ENCODE measurements at regions not wholly inside any gene's neighbourhood (a gene's known extent, or its start where the extent isn't known, plus 50 kb on each side); places are given as distances from the start of the nearest gene placed in this dataset.

DNA sequence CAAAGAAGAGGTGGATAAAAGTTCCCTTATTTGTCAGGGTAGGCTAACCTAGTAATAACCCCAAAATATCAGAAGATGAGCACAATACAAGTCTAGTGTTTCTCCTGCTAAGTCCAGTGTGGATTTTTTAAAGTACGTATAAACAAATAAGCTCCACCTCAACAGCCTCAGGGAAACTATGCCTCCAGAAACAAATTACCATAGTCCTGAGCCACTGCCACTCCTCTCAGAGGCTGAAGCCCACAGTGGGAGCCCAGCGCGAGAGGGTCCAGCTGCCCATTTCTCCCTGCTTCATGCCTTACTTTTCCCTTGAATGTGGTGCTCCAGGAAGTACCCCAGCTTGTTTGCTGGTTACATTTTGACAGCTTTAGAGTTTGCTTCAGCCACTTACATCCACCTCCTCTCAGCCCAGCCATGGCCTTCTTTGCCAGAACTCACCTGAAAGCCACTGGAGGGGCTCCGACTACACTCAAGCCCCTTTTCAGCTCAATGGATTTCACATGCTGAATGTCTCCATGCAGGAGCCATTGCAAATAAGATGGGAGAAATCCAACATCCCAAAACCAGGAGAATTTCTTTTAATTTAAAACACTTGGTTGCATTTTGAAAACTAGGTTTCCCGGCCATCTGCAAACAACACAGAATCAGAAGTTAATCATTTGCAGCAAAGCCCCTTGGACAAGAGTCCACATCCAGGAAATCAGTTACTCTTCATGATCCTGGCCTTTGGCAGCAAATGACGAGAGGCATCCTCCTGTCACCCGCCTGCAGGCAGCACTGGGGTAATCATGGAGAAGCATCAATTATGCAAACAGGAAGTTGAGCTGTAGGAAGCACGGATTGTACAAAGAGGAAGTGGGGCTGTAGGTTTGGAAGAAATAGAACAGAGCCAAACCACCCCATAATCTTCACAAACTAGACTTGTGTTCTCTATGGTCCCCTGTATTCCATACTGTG lies 138.1 kb downstream of the HERPUD2 start:
- H3K4me2 ChIP-seq (ENCODE audit: low read length) = no peak overlapping the region
- H3K27ac ChIP-seq (ENCODE audit: low read length) = no peak overlapping the region
- H3F3A ChIP-seq (ENCODE audit: insufficient read depth, low read length, poor library complexity, severe bottlenecking) = no peaks in the 10 kb centered on the region
- H4K20me1 ChIP-seq (ENCODE audit: insufficient read depth) = no peaks in the 10 kb centered on the region
- no peak for TF ChIP-seq EP300 (conservative IDR thresholded peaks at IDR 0.05; ENCODE audit: poor library complexity, severe bottlenecking)
- TF ChIP-seq, protein P1, sequence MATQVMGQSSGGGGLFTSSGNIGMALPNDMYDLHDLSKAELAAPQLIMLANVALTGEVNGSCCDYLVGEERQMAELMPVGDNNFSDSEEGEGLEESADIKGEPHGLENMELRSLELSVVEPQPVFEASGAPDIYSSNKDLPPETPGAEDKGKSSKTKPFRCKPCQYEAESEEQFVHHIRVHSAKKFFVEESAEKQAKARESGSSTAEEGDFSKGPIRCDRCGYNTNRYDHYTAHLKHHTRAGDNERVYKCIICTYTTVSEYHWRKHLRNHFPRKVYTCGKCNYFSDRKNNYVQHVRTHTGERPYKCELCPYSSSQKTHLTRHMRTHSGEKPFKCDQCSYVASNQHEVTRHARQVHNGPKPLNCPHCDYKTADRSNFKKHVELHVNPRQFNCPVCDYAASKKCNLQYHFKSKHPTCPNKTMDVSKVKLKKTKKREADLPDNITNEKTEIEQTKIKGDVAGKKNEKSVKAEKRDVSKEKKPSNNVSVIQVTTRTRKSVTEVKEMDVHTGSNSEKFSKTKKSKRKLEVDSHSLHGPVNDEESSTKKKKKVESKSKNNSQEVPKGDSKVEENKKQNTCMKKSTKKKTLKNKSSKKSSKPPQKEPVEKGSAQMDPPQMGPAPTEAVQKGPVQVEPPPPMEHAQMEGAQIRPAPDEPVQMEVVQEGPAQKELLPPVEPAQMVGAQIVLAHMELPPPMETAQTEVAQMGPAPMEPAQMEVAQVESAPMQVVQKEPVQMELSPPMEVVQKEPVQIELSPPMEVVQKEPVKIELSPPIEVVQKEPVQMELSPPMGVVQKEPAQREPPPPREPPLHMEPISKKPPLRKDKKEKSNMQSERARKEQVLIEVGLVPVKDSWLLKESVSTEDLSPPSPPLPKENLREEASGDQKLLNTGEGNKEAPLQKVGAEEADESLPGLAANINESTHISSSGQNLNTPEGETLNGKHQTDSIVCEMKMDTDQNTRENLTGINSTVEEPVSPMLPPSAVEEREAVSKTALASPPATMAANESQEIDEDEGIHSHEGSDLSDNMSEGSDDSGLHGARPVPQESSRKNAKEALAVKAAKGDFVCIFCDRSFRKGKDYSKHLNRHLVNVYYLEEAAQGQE (IDR thresholded peaks at IDR 0.05; ENCODE audit: borderline replicate concordance) = no peak
- no peak for TF ChIP-seq TAF1 (IDR thresholded peaks at IDR 0.05; ENCODE audit: low read depth)
- no peak for TF ChIP-seq RAD21 (conservative IDR thresholded peaks at IDR 0.05)
- TF ChIP-seq CTCF (IDR thresholded peaks at IDR 0.05; ENCODE audit: poor library complexity, severe bottlenecking) = no peak
- TF ChIP-seq EZH2 (IDR thresholded peaks at IDR 0.05; ENCODE audit: borderline replicate concordance, insufficient read depth, low read length, poor library complexity, severe bottlenecking) = no peak
- no peak for TF ChIP-seq SMC3 (conservative IDR thresholded peaks at IDR 0.05; ENCODE audit: poor library complexity)
- no peak for TF ChIP-seq MXI1 (conservative IDR thresholded peaks at IDR 0.05; ENCODE audit: poor library complexity, severe bottlenecking)
- TF ChIP-seq POLR2AphosphoS5 (IDR thresholded peaks at IDR 0.05) = no peak
- H3K4me3 ChIP-seq (ENCODE audit: low read length) = no peak overlapping the region
- H3K9me3 ChIP-seq (ENCODE audit: low read length) = no peaks in the 10 kb centered on the region
- no peaks in the 10 kb centered on the region for H3K27me3 ChIP-seq (ENCODE audit: insufficient read depth, low read depth, low read length)
- no peak overlapping the region for H2AFZ ChIP-seq (ENCODE audit: low read depth, low read length)
- no peaks in the 10 kb centered on the region for H3K36me3 ChIP-seq (ENCODE audit: insufficient read depth, low read length)
- H3K9ac ChIP-seq (ENCODE audit: low read length) = no peak overlapping the region
- no peaks in the 10 kb centered on the region for H3K79me2 ChIP-seq (replicated peaks; ENCODE audit: insufficient read depth, low read length)
- no peaks in the 10 kb centered on the region for H3K9me2 ChIP-seq (ENCODE audit: insufficient read depth, low read length)

DNA sequence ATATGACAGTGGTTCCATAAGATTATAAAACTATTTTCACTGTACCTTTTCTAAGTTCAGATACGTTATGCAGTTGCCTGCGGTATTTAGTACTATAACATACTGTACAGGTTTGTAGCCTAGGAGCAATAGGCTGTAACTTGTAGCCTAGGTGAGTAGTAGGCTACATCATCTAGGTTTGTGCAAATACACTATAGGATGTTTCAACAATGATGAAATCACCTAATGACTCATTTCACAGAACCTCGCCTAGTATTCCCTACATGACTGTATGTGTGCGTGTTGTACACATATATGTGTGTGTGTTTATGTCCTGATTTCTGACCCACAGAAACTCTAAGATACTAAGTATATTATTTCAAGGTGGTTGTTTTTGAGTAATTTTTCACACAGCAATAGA lies 139.0 kb downstream of the HERPUD2 start:
- Histone ChIP-seq H3K4me3 (ENCODE audit: low read length) (no peak overlapping the region), H3K9me3 (ENCODE audit: low read length) (no peaks in the 10 kb centered on the region), H4K20me1 (ENCODE audit: insufficient read depth) (no peaks in the 10 kb centered on the region), H3K79me2 (replicated peaks; ENCODE audit: insufficient read depth, low read length) (no peaks in the 10 kb centered on the region), H3K36me3 (ENCODE audit: insufficient read depth, low read length) (no peaks in the 10 kb centered on the region), H3F3A (ENCODE audit: insufficient read depth, low read length, poor library complexity, severe bottlenecking) (no peaks in the 10 kb centered on the region), H2AFZ (ENCODE audit: low read depth, low read length) (no peak overlapping the region), H3K9me2 (ENCODE audit: insufficient read depth, low read length) (no peaks in the 10 kb centered on the region), H3K27me3 (ENCODE audit: insufficient read depth, low read depth, low read length) (no peaks in the 10 kb centered on the region), H3K9ac (ENCODE audit: low read length) (no peak overlapping the region), H3K4me2 (ENCODE audit: low read length) (no peak overlapping the region), H3K27ac (ENCODE audit: low read length) (no peak overlapping the region)
- no peak for TF ChIP-seq EZH2 (IDR thresholded peaks at IDR 0.05; ENCODE audit: borderline replicate concordance, insufficient read depth, low read length, poor library complexity, severe bottlenecking)
- TF ChIP-seq SMC3 (conservative IDR thresholded peaks at IDR 0.05; ENCODE audit: poor library complexity) = no peak
- TF ChIP-seq TAF1 (IDR thresholded peaks at IDR 0.05; ENCODE audit: low read depth) = no peak
- TF ChIP-seq, protein P1 (IDR thresholded peaks at IDR 0.05; ENCODE audit: borderline replicate concordance) = no peak
- no peak for TF ChIP-seq EP300 (conservative IDR thresholded peaks at IDR 0.05; ENCODE audit: poor library complexity, severe bottlenecking)
